HG03139 (cell line): ENCODE measurements at regions not wholly inside any gene's neighbourhood (a gene's known extent, or its start where the extent isn't known, plus 50 kb on each side); places are given as distances from the start of the nearest gene placed in this dataset.

Experiments used
- ATAC-seq: cut with Tn5 transposase; IDR thresholded peaks from one replicate; pipeline ENCODE4 v1.9.1; 2021; ENCODE audit not compliant: unreplicated experiment

- ATAC-seq, result no peak
Measured at GRCh38 chr17:51540151-51540550, 279.8 kb downstream of the UTP18 start.

- ATAC-seq, result no peak
Measured at GRCh38 chr17:51541215-51541614, 280.9 kb downstream of the UTP18 start.

- no peak for ATAC-seq
Measured at GRCh38 chr17:51546114-51546513, 285.8 kb downstream of the UTP18 start.

- ATAC-seq, result no peak
Measured at GRCh38 chr17:51548125-51548524, 287.8 kb downstream of the UTP18 start.

- no peak for ATAC-seq
Measured at GRCh38 chr17:51555153-51555552, 294.8 kb downstream of the UTP18 start.

GRCh38 chr17:51559778-51560177 lies 299.4 kb downstream of the UTP18 start:
- ATAC-seq, result no peak

- no peak for ATAC-seq
Measured at GRCh38 chr17:51560398-51560797, 300.1 kb downstream of the UTP18 start.

- no peak for ATAC-seq
Measured at GRCh38 chr17:51563961-51564360, 303.6 kb downstream of the UTP18 start.

GRCh38 chr17:51572115-51572514 lies 311.8 kb downstream of the UTP18 start:
- ATAC-seq, result no peak
